ENCODE measurements at regions not wholly inside any gene's neighbourhood (a gene's known extent, or its start where the extent isn't known, plus 50 kb on each side); places are given as distances from the start of the nearest gene placed in this dataset.

GRCh38 chr1:191279266-191279800, 801.7 kb upstream of the BRINP3 start:
- peaks cover 2 to 27% (median 17%) of the 10 kb centered on the region in 9 donors for H3K9me3 Mint-ChIP-seq
- no peaks in the 10 kb centered on the region for H3K4me1 Mint-ChIP-seq
- POLR2A ChIA-PET, result no interaction called here
- no peak overlapping the region for H3K4me3 Mint-ChIP-seq
- H3K27me3 Mint-ChIP-seq, result no peaks in the 10 kb centered on the region
- no peak overlapping the region for H3K27ac Mint-ChIP-seq
- H3K36me3 Mint-ChIP-seq, result peaks cover 0 to 5% (median 0%) of the 10 kb centered on the region in 3 donors
- no peak for ATAC-seq
- DNase-seq, result no peak

GRCh38 chr1:191284175-191284574, 806.5 kb upstream of the BRINP3 start:
- Mint-ChIP-seq H3K4me1 (no peaks in the 10 kb centered on the region), H3K36me3 (peaks cover 0 to 5% (median 0%) of the 10 kb centered on the region in 3 donors), H3K27ac (no peak overlapping the region), H3K27me3 (no peaks in the 10 kb centered on the region), H3K4me3 (no peak overlapping the region), H3K9me3 (peaks cover 2 to 40% (median 20%) of the 10 kb centered on the region in 9 donors)
- DNase-seq, result no peak
- POLR2A ChIA-PET, result no interaction called here
- no peak for ATAC-seq

GRCh38 chr1:191290441-191290840, 812.8 kb upstream of the BRINP3 start:
- DNase-seq (no peak), ATAC-seq (no peak)
- H3K27ac Mint-ChIP-seq, result no peak overlapping the region
- H3K27me3 Mint-ChIP-seq, result no peaks in the 10 kb centered on the region
- H3K4me1 Mint-ChIP-seq, result peaks cover 0 to 1% (median 0%) of the 10 kb centered on the region in 4 donors
- H3K9me3 Mint-ChIP-seq, result peaks cover 0 to 26% (median 7%) of the 10 kb centered on the region in 9 donors
- POLR2A ChIA-PET, result no interaction called here
- H3K36me3 Mint-ChIP-seq, result no peaks in the 10 kb centered on the region
- no peak overlapping the region for H3K4me3 Mint-ChIP-seq

GRCh38 chr1:191305370-191305769, 827.7 kb upstream of the BRINP3 start:
- H3K4me1 Mint-ChIP-seq, result no peaks in the 10 kb centered on the region
- POLR2A ChIA-PET, result no interaction called here
- H3K27ac Mint-ChIP-seq, result no peak overlapping the region
- no peaks in the 10 kb centered on the region for H3K27me3 Mint-ChIP-seq
- peaks cover 0 to 5% (median 0%) of the 10 kb centered on the region in 3 donors for H3K36me3 Mint-ChIP-seq
- DNase-seq (no peak), ATAC-seq (no peak)
- peaks cover 0 to 29% (median 15%) of the 10 kb centered on the region in 9 donors for H3K9me3 Mint-ChIP-seq
- H3K4me3 Mint-ChIP-seq, result no peak overlapping the region

- no peaks in the 10 kb centered on the region for H3K27me3 Mint-ChIP-seq
- H3K4me3 Mint-ChIP-seq, result no peak overlapping the region
- POLR2A ChIA-PET, result no interaction called here
- no peak for DNase-seq
- H3K27ac Mint-ChIP-seq, result no peak overlapping the region
- H3K4me1 Mint-ChIP-seq, result no peaks in the 10 kb centered on the region
- ATAC-seq, result no peak
- H3K9me3 Mint-ChIP-seq, result peaks cover under 1 to 19% (median 7%) of the 10 kb centered on the region in 9 donors
- peaks cover 0 to 5% (median 0%) of the 10 kb centered on the region in 3 donors for H3K36me3 Mint-ChIP-seq
These were observed 829.3 kb upstream of the BRINP3 start for GRCh38 chr1:191306916-191307315.

GRCh38 chr1:191320062-191320461, 838.2 kb upstream of the RGS18 start:
- no peak for DNase-seq
- no peak for ATAC-seq
- no peaks in the 10 kb centered on the region for H3K27me3 Mint-ChIP-seq
- POLR2A ChIA-PET, result no interaction called here
- peaks cover 0 to 9% (median under 1%) of the 10 kb centered on the region in 9 donors for H3K9me3 Mint-ChIP-seq
- no peaks in the 10 kb centered on the region for H3K36me3 Mint-ChIP-seq
- no peaks in the 10 kb centered on the region for H3K4me1 Mint-ChIP-seq
- no peak overlapping the region for H3K4me3 Mint-ChIP-seq
- no peak overlapping the region for H3K27ac Mint-ChIP-seq

GRCh38 chr1:191327868-191328267, 830.4 kb upstream of the RGS18 start:
- H3K4me1 Mint-ChIP-seq, result no peaks in the 10 kb centered on the region

GRCh38 chr1:191343816-191344215, 814.4 kb upstream of the RGS18 start:
- no peak overlapping the region for H3K27ac Mint-ChIP-seq
- no peaks in the 10 kb centered on the region for H3K27me3 Mint-ChIP-seq
- peaks cover 7 to 26% (median 10%) of the 10 kb centered on the region in 9 donors for H3K9me3 Mint-ChIP-seq
- POLR2A ChIA-PET, result no interaction called here
- H3K36me3 Mint-ChIP-seq, result no peaks in the 10 kb centered on the region
- ATAC-seq, result no peak
- no peak for DNase-seq
- no peak overlapping the region for H3K4me3 Mint-ChIP-seq
- H3K4me1 Mint-ChIP-seq, result no peaks in the 10 kb centered on the region

More at GRCh38 chr1:191327868-191328267, 830.4 kb upstream of the RGS18 start:
- Mint-ChIP-seq H3K36me3 (no peaks in the 10 kb centered on the region), H3K27me3 (no peaks in the 10 kb centered on the region), H3K4me3 (no peak overlapping the region), H3K27ac (no peak overlapping the region), H3K9me3 (peaks cover 0 to 14% (median 6%) of the 10 kb centered on the region in 9 donors)
- POLR2A ChIA-PET, result no interaction called here
- no peak for ATAC-seq
- no peak for DNase-seq

- Mint-ChIP-seq H3K4me1 (no peaks in the 10 kb centered on the region), H3K36me3 (no peaks in the 10 kb centered on the region), H3K27ac (no peak overlapping the region), H3K4me3 (no peak overlapping the region), H3K9me3 (peaks cover 9 to 36% (median 15%) of the 10 kb centered on the region in 9 donors), H3K27me3 (no peaks in the 10 kb centered on the region)
- ATAC-seq (no peak), DNase-seq (no peak)
- POLR2A ChIA-PET, result no interaction called here
These were observed 811.9 kb upstream of the RGS18 start for GRCh38 chr1:191346381-191346780.

- ATAC-seq, result no peak
- POLR2A ChIA-PET, result no interaction called here
These were observed 809.9 kb upstream of the RGS18 start for GRCh38 chr1:191348328-191348727.

GRCh38 chr1:191350938-191351337, 807.3 kb upstream of the RGS18 start:
- no peak for ATAC-seq
- Mint-ChIP-seq H3K27ac (no peak overlapping the region), H3K27me3 (no peaks in the 10 kb centered on the region), H3K4me1 (no peaks in the 10 kb centered on the region), H3K36me3 (no peaks in the 10 kb centered on the region), H3K9me3 (peaks cover 7 to 45% (median 14%) of the 10 kb centered on the region in 9 donors), H3K4me3 (no peak overlapping the region)
- no peak for DNase-seq
- POLR2A ChIA-PET, result no interaction called here

More at GRCh38 chr1:191348328-191348727, 809.9 kb upstream of the RGS18 start:
- Mint-ChIP-seq H3K27me3 (no peaks in the 10 kb centered on the region), H3K4me3 (no peak overlapping the region), H3K9me3 (peaks cover 2 to 36% (median 12%) of the 10 kb centered on the region in 9 donors), H3K27ac (no peak overlapping the region), H3K4me1 (no peaks in the 10 kb centered on the region), H3K36me3 (no peaks in the 10 kb centered on the region)
- DNase-seq, result no peak

GRCh38 chr1:191358724-191359123, 799.5 kb upstream of the RGS18 start:
- no peak for ATAC-seq
- Mint-ChIP-seq H3K27ac (no peak overlapping the region), H3K27me3 (no peaks in the 10 kb centered on the region), H3K4me1 (no peaks in the 10 kb centered on the region), H3K36me3 (peaks cover 0 to 11% (median 0%) of the 10 kb centered on the region in 3 donors), H3K9me3 (peaks cover 4 to 45% (median 15%) of the 10 kb centered on the region in 9 donors), H3K4me3 (no peak overlapping the region)
- no peak for DNase-seq
- POLR2A ChIA-PET, result no interaction called here

GRCh38 chr1:191366686-191367085, 791.6 kb upstream of the RGS18 start:
- ATAC-seq, result no peak
- DNase-seq, result no peak
- H3K4me1 Mint-ChIP-seq, result no peaks in the 10 kb centered on the region
- H3K4me3 Mint-ChIP-seq, result no peak overlapping the region
- no peak overlapping the region for H3K27ac Mint-ChIP-seq
- POLR2A ChIA-PET, result no interaction called here
- peaks cover 0 to 7% (median 0%) of the 10 kb centered on the region in 3 donors for H3K36me3 Mint-ChIP-seq
- peaks cover 7 to 38% (median 14%) of the 10 kb centered on the region in 9 donors for H3K9me3 Mint-ChIP-seq
- H3K27me3 Mint-ChIP-seq, result no peaks in the 10 kb centered on the region
